HepG2 (cell line): ENCODE measurements at regions not wholly inside any gene's neighbourhood (a gene's known extent, or its start where the extent isn't known, plus 50 kb on each side); places are given as distances from the start of the nearest gene placed in this dataset.

ENCODE experiments used
- ATAC-seq: fragments of 200-7000 bp; cut with Tn5 transposase; 3 replicates; pipeline ENCODE4 v1.9.1; 2020; ENCODE audit warnings: mild to moderate bottlenecking, moderate library complexity
- BruUV-seq: library from RNA; stranded (reverse); fragments of 400-500 nt; replicated peaks from 2 replicates; lab custom pipeline; 2021; lab: Mats Ljungman, UMichigan
- CTCF ChIA-PET: fragments of 300-600 bp; formaldehyde crosslinking; extraction: SDS; loops from one replicate; lab custom pipeline; 2021; ENCODE audit warnings: low total read pairs, inconsistent platforms, low intra/inter-chr PET ratio; lab: Yijun Ruan, JAX
- POLR2A ChIA-PET: fragments of 350-600 bp; sonication (Branson Sonifier 250); formaldehyde crosslinking; loops from one replicate; lab custom pipeline; 2020; ENCODE audit warnings: antibody characterized with exemption, inconsistent platforms; lab: Yijun Ruan, JAX
- DNase-seq: peaks from one replicate; pipeline ENCODE4 v3.0.0-alpha.2; 2015; ENCODE audit warnings: low spot score
- FAIRE-seq: peaks from 3 replicates; lab custom pipeline; 2011; peaks lifted over from hg19 to GRCh38; lab: Jason Lieb, UNC
- H2AFZ ChIP-seq: one replicate; pipeline ENCODE4 v1.6.1; 2011; ENCODE audit warnings: low read length, inconsistent platforms
- H3K27ac ChIP-seq: fragments of 300-600 bp; 3 replicates; pipeline ENCODE4 v1.8.0; 2011; ENCODE audit warnings: mixed run types, mild to moderate bottlenecking, mixed read lengths, low read length, inconsistent platforms; ENCODE audit not compliant: insufficient read depth; ENCODE audit errors: extremely low read length
- H3K27me3 ChIP-seq, 2 experiments: fragments of 200-600 bp in 1 of 2; 2 replicates in 1 of 2; 3 replicates in 1 of 2; pipeline versions ENCODE4 v1.6.0 to v1.8.0; 2011; ENCODE audit warnings: low read length in 2 of 2, mild to moderate bottlenecking in 2 of 2, moderate library complexity in 2 of 2, inconsistent platforms in 1 of 2; ENCODE audit not compliant: insufficient read depth in 2 of 2, control insufficient read depth in 1 of 2
- H3K36me3 ChIP-seq, 2 experiments: fragments of 200-600 bp in 1 of 2; replicated peaks in 1 of 2; 2 replicates in 1 of 2; 3 replicates in 1 of 2; pipeline versions ENCODE4 v1.5.1 to v1.8.0; 2011; ENCODE audit warnings: low read length in 2 of 2, inconsistent platforms in 1 of 2; ENCODE audit not compliant: insufficient read depth in 2 of 2, control insufficient read depth in 1 of 2
- H3K4me1 ChIP-seq: 2 replicates; pipeline ENCODE4 v1.5.1; 2012; ENCODE audit warnings: low read length, inconsistent platforms; ENCODE audit not compliant: insufficient read depth
- H3K4me2 ChIP-seq: 2 replicates; pipeline ENCODE4 v1.6.0; 2011; ENCODE audit warnings: low read depth, low read length, inconsistent platforms
- H3K4me3 ChIP-seq, 3 experiments: fragments of 200-600 bp in 1 of 3; sonication (generic), shearing (Covaris generic) in 1 of 3; replicated peaks in 1 of 3; 2 replicates each; pipeline ENCODE4 v1.5.1; 2011 to 2016; ENCODE audit warnings: low read length in 3 of 3, inconsistent platforms in 2 of 3, low read depth in 2 of 3, mild to moderate bottlenecking in 2 of 3, control low read depth in 1 of 3, mixed read lengths in 1 of 3; ENCODE audit not compliant: insufficient read depth in 1 of 3
- H3K79me2 ChIP-seq: one replicate; pipeline ENCODE4 v1.6.1; 2011; ENCODE audit warnings: low read length, inconsistent platforms; ENCODE audit not compliant: insufficient read depth
- H3K9ac ChIP-seq: 2 replicates; pipeline ENCODE4 v1.6.0; 2011; ENCODE audit warnings: mild to moderate bottlenecking, low read depth, low read length, inconsistent platforms; ENCODE audit not compliant: insufficient read depth
- H3K9me3 ChIP-seq: 2 replicates; pipeline ENCODE4 v1.5.1; 2012; ENCODE audit warnings: mild to moderate bottlenecking, low read length
- H4K20me1 ChIP-seq: 2 replicates; pipeline ENCODE4 v1.6.0; 2011; ENCODE audit warnings: inconsistent platforms, mild to moderate bottlenecking, low read length, moderate library complexity; ENCODE audit not compliant: insufficient read depth
- ARNTL ChIP-seq: sonication (generic); formaldehyde crosslinking; IDR thresholded peaks from 2 replicates; pipeline ENCODE4 v1.4.0; 2020; ENCODE audit warnings: mild to moderate bottlenecking, missing genetic modification reagents
- ESRRA ChIP-seq: sonication (generic); formaldehyde crosslinking; IDR thresholded peaks from 2 replicates; pipeline ENCODE4 v1.5.1; 2020; ENCODE audit warnings: mild to moderate bottlenecking, low read depth, missing genetic modification reagents
- HCFC1 ChIP-seq: fragments of 150-350 bp; IDR thresholded peaks from 2 replicates; pipeline ENCODE4 v1.6.1; 2014; ENCODE audit warnings: low read depth, low read length
- JDP2 ChIP-seq: sonication (generic); formaldehyde crosslinking; IDR thresholded peaks from 2 replicates; pipeline ENCODE4 v1.8.1; 2022; ENCODE audit warnings: missing genetic modification reagents, borderline replicate concordance
- MATR3 ChIP-seq: sonication (generic); formaldehyde crosslinking; IDR thresholded peaks from 2 replicates; pipeline ENCODE4 v1.4.0; 2020; ENCODE audit warnings: missing genetic modification reagents
- RELA ChIP-seq: sonication (generic); formaldehyde crosslinking; IDR thresholded peaks from 2 replicates; pipeline ENCODE4 v1.4.0; 2020; ENCODE audit warnings: missing genetic modification reagents
- ZFP36L2 ChIP-seq: sonication (generic); formaldehyde crosslinking; IDR thresholded peaks from 2 replicates; pipeline ENCODE4 v1.4.0; 2020; ENCODE audit warnings: missing genetic modification reagents
- ZNF354B ChIP-seq: sonication (generic); formaldehyde crosslinking; IDR thresholded peaks from 2 replicates; pipeline ENCODE4 v1.8.0; 2022; ENCODE audit warnings: mild to moderate bottlenecking, missing genetic modification reagents
- ZSCAN20 ChIP-seq: sonication (generic); formaldehyde crosslinking; IDR thresholded peaks from 2 replicates; pipeline ENCODE4 v1.4.0; 2020; ENCODE audit warnings: missing genetic modification reagents, mild to moderate bottlenecking, borderline replicate concordance
- WGBS: methylation state at CpG from one replicate; pipeline ENCODE4 v1.1.6; 2017; ENCODE audit warnings: low lambda C conversion rate; 5-methylcytosine and 5-hydroxymethylcytosine counted together
- in situ Hi-C: cut with HindIII; loops from 2 replicates; pipeline ENCODE4 v1.10.0; 2017; ENCODE audit warnings: low pct_unique_long_range_greater_than_20kb; ENCODE audit not compliant: extremely low pct_ligation_motif_present
- intact Hi-C: fragments of 100-400 bp; cut with micrococcal nuclease; formaldehyde crosslinking; loops from one replicate; pipeline ENCODE4 v1.10.0; 2022; ENCODE audit not compliant: unreplicated experiment
- TF ChIP-seq, protein P1 (sequence below): sonication (generic); formaldehyde crosslinking; IDR thresholded peaks from 2 replicates; pipeline ENCODE4 v1.4.0; 2020; ENCODE audit warnings: missing genetic modification reagents, mild to moderate bottlenecking, borderline replicate concordance
- TF ChIP-seq, protein P2 (sequence below): sonication (generic); formaldehyde crosslinking; IDR thresholded peaks from 2 replicates; pipeline ENCODE4 v1.4.0; 2020; ENCODE audit warnings: mild to moderate bottlenecking, missing genetic modification reagents

DNA sequence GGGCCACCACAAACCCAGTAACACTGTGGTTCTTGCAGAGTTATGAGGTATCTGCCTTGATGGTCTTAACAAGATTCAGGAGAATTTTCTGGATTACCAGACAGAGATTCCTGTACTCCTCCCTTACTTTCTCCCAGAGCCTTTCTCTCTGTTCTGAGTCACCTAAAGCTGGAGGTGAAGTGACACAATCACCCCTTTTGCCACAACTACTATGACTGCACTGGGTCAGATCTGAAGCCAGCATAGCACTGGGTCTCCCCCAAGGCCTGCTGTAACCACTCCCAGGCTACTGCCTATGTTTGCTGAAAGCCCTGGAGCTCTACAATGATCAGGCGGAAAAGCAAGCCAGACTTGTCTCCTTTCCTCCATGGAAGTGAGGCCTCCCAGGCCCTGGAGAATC is 156.7 kb upstream of the NEGR1 start:
- Histone ChIP-seq H3K4me1 (no peaks in the 10 kb centered on the region), H3K4me2 (no peak overlapping the region), H3K4me3 (no peak overlapping the region), H2AFZ (no peak overlapping the region), H3K27me3 (no peaks in the 10 kb centered on the region), H3K27ac (no peak overlapping the region), H3K9me3 (peaks cover 33% of the 10 kb centered on the region), H4K20me1 (no peaks in the 10 kb centered on the region), H3K36me3 (no peaks in the 10 kb centered on the region), H3K9ac (no peak overlapping the region), H3K79me2 (no peaks in the 10 kb centered on the region)
- ATAC-seq: no peak
- in situ Hi-C loops (no loop called here), intact Hi-C loops (no loop called here)
- no peak for FAIRE-seq
- POLR2A ChIA-PET: no interaction called here
- BruUV-seq: no TSS peak
- CTCF ChIA-PET: no interaction called here
- 14% methylated on average over 1 of the region's 1 CpG for WGBS
- DNase-seq: no peak
- TF ChIP-seq, protein P1, sequence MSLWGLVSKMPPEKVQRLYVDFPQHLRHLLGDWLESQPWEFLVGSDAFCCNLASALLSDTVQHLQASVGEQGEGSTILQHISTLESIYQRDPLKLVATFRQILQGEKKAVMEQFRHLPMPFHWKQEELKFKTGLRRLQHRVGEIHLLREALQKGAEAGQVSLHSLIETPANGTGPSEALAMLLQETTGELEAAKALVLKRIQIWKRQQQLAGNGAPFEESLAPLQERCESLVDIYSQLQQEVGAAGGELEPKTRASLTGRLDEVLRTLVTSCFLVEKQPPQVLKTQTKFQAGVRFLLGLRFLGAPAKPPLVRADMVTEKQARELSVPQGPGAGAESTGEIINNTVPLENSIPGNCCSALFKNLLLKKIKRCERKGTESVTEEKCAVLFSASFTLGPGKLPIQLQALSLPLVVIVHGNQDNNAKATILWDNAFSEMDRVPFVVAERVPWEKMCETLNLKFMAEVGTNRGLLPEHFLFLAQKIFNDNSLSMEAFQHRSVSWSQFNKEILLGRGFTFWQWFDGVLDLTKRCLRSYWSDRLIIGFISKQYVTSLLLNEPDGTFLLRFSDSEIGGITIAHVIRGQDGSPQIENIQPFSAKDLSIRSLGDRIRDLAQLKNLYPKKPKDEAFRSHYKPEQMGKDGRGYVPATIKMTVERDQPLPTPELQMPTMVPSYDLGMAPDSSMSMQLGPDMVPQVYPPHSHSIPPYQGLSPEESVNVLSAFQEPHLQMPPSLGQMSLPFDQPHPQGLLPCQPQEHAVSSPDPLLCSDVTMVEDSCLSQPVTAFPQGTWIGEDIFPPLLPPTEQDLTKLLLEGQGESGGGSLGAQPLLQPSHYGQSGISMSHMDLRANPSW (CRISPR knock-in tag): no peak
- TF ChIP-seq ZSCAN20 (CRISPR knock-in tag): no peak
- no peak for TF ChIP-seq JDP2 (CRISPR knock-in tag)
- no peak for TF ChIP-seq MATR3 (CRISPR knock-in tag)
- TF ChIP-seq ZFP36L2: no peak
- no peak for TF ChIP-seq ZNF354B (CRISPR knock-in tag)
- no peak for TF ChIP-seq ARNTL (CRISPR knock-in tag)
- TF ChIP-seq ESRRA (CRISPR knock-in tag): no peak
- TF ChIP-seq, protein P2, sequence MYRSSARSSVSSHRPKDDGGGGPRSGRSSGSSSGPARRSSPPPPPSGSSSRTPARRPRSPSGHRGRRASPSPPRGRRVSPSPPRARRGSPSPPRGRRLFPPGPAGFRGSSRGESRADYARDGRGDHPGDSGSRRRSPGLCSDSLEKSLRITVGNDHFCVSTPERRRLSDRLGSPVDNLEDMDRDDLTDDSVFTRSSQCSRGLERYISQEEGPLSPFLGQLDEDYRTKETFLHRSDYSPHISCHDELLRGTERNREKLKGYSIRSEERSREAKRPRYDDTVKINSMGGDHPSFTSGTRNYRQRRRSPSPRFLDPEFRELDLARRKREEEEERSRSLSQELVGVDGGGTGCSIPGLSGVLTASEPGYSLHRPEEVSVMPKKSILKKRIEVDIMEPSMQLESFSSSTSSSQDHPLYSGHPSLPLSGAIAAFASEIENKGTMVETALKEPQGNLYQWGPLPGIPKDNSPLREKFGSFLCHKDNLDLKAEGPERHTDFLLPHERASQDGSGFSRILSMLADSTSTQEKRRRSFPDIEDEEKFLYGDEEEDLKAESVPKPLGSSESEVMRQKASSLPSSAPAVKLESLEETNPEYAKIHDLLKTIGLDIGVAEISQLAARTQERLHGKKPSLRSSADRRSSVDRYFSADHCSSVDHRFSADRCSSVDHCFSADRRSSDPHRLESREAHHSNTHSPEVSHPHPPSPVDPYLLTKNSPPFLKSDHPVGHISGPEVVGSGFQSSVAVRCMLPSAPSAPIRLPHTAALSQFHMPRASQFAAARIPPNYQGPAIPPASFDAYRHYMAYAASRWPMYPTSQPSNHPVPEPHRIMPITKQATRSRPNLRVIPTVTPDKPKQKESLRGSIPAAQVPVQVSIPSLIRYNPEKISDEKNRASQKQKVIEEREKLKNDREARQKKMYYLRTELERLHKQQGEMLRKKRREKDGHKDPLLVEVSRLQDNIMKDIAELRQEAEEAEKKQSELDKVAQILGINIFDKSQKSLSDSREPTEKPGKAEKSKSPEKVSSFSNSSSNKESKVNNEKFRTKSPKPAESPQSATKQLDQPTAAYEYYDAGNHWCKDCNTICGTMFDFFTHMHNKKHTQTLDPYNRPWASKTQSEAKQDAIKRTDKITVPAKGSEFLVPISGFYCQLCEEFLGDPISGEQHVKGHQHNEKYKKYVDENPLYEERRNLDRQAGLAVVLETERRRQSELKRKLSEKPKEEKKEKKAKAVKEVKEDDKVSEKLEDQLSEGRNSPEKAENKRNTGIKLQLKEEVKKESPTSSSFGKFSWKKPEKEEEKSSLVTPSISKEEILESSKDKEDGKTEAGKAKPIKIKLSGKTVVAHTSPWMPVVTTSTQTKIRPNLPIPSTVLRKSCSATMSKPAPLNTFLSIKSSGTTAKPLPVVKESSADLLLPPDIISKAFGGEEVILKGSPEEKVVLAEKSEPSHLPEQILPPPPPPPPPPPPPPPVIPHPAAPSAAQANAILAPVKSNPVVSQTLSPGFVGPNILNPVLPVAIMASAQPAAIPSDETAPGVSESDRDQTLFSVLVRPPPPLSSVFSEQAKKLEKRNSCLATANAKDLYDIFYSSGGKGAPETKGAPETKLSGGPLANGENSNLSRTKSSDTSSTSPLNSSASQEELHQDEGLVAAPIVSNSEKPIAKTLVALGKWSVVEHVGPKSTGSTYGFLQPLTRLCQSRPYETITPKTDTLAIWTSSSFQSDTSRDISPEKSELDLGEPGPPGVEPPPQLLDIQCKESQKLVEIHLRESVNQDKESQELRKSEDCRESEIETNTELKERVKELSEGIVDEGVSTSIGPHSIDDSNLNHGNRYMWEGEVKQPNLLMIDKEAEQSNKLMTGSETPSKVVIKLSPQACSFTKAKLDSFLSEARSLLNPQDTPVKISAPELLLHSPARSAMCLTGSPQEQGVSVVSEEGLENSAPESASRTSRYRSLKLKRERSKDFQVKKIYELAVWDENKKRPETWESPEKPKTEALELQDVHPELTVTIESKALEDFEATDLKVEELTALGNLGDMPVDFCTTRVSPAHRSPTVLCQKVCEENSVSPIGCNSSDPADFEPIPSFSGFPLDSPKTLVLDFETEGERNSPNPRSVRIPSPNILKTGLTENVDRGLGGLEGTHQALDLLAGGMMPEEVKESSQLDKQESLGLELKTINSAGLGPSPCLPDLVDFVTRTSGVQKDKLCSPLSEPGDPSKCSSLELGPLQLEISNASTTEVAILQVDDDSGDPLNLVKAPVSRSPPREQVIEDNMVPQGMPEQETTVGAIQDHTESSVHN: no peak
- no peak for TF ChIP-seq HCFC1
- TF ChIP-seq RELA (CRISPR knock-in tag): no peak
